HCT116 (cell line): ENCODE measurements at regions not wholly inside any gene's neighbourhood (a gene's known extent, or its start where the extent isn't known, plus 50 kb on each side); places are given as distances from the start of the nearest gene placed in this dataset.
A peak's percentile ranks its signal among the peaks of the same experiment; 100 is the strongest.

ENCODE experiments used
- ATAC-seq: fragments of 200-7000 bp; cut with Tn5 transposase; 2 replicates; pipeline ENCODE4 v1.9.1; 2020; ENCODE audit warnings: mild to moderate bottlenecking, moderate library complexity
- BruUV-seq: library from RNA; stranded (reverse); fragments of 400-500 nt; replicated peaks from 2 replicates; lab custom pipeline; 2021; lab: Mats Ljungman, UMichigan
- CTCF ChIA-PET: fragments of 300-600 bp; sonication (Branson Sonifier 250); formaldehyde crosslinking; loops from one replicate; lab custom pipeline; 2021; ENCODE audit warnings: antibody characterized with exemption; lab: Charles Lee
- POLR2A ChIA-PET: fragments of 300-600, 350-600 bp; sonication (Branson Sonifier 250); formaldehyde crosslinking; loops from one replicate; lab custom pipeline; 2021; ENCODE audit warnings: antibody characterized with exemption; lab: Charles Lee
- RAD21 ChIA-PET, 2 experiments: fragments of 300-600 bp; sonication (Branson Sonifier 250); formaldehyde crosslinking; loops; one replicate each; lab custom pipeline; 2023; ENCODE audit warnings: low total read pairs in 2 of 2; ENCODE audit not compliant: uncharacterized antibody in 2 of 2, unreplicated experiment in 2 of 2, low non-redundant PET in 1 of 2; lab: Charles Lee
- DNase-seq: peaks from one replicate; pipeline ENCODE4 v3.0.0-alpha.2; 2010; ENCODE audit warnings: low read depth, low spot score
- H2AFZ ChIP-seq: fragments of 200-600 bp; shearing (Covaris generic), sonication (generic); 2 replicates; pipeline ENCODE4 v1.6.1; 2017; ENCODE audit warnings: low read depth, mixed run types, mixed read lengths, antibody characterized with exemption, low read length; ENCODE audit not compliant: poor library complexity, severe bottlenecking
- H3K27ac ChIP-seq: 2 replicates; pipeline ENCODE4 v1.5.1; 2012; ENCODE audit warnings: low read depth, low read length
- H3K27me3 ChIP-seq: fragments of 200-600 bp; sonication (generic); 2 replicates; pipeline ENCODE4 v1.6.1; 2016; ENCODE audit warnings: mixed run types, low read length, mixed read lengths; ENCODE audit not compliant: insufficient read depth
- H3K36me3 ChIP-seq, 2 experiments: fragments of 200-500 bp in 1 of 2; fragments of 200-600 bp in 1 of 2; sonication (Bioruptor generic) in 1 of 2; sonication (generic) in 1 of 2; 2 replicates each; pipeline versions ENCODE4 v1.5.1 to v1.6.1; 2014 to 2016; ENCODE audit warnings: low read length in 2 of 2, inconsistent platforms in 1 of 2, mixed read lengths in 1 of 2, mixed run types in 1 of 2; ENCODE audit not compliant: insufficient read depth in 2 of 2, control insufficient read depth in 1 of 2
- H3K4me1 ChIP-seq, 2 experiments: fragments of 200-600 bp in 1 of 2; sonication (generic) in 1 of 2; 2 replicates each; pipeline versions ENCODE4 v1.5.1 to v1.6.1; 2012 to 2017; ENCODE audit warnings: low read length in 2 of 2, inconsistent platforms in 1 of 2, mild to moderate bottlenecking in 1 of 2, mixed read lengths in 1 of 2, mixed run types in 1 of 2, moderate library complexity in 1 of 2; ENCODE audit not compliant: insufficient read depth in 2 of 2, control insufficient read depth in 1 of 2
- H3K4me2 ChIP-seq: fragments of 200-600 bp; sonication (generic); 2 replicates; pipeline ENCODE4 v1.6.1; 2017; ENCODE audit warnings: mixed run types, low read length, mixed read lengths
- H3K4me3 ChIP-seq, 2 experiments: fragments of 200-600 bp in 1 of 2; sonication (generic) in 1 of 2; replicated peaks in 1 of 2; 2 replicates each; pipeline ENCODE4 v1.5.1; 2011 to 2016; ENCODE audit warnings: low read length in 2 of 2, control low read depth in 1 of 2, low read depth in 1 of 2, mild to moderate bottlenecking in 1 of 2, mixed read lengths in 1 of 2, mixed run types in 1 of 2
- H3K79me2 ChIP-seq: fragments of 200-600 bp; sonication (generic); 2 replicates; pipeline ENCODE4 v1.6.1; 2017; ENCODE audit warnings: mild to moderate bottlenecking, mixed run types, low read length, moderate library complexity, mixed read lengths; ENCODE audit not compliant: insufficient read depth
- H3K9ac ChIP-seq: fragments of 200-600 bp; sonication (generic); 2 replicates; pipeline ENCODE4 v1.6.1; 2016; ENCODE audit warnings: low read length, mixed read lengths
- H3K9me2 ChIP-seq: fragments of 200-600 bp; sonication (generic), shearing (Covaris generic); 2 replicates; pipeline ENCODE4 v1.6.1; 2017; ENCODE audit warnings: mixed run types, mild to moderate bottlenecking, moderate library complexity; ENCODE audit not compliant: insufficient read depth
- H3K9me3 ChIP-seq, 2 experiments: fragments of 200-500 bp in 1 of 2; fragments of 200-600 bp in 1 of 2; sonication (Bioruptor generic) in 1 of 2; sonication (generic) in 1 of 2; 2 replicates each; pipeline ENCODE4 v1.6.1; 2014 to 2017; ENCODE audit warnings: low read length in 2 of 2, mixed read lengths in 2 of 2, inconsistent platforms in 1 of 2, low read depth in 1 of 2, mild to moderate bottlenecking in 1 of 2, mixed run types in 1 of 2, moderate library complexity in 1 of 2; ENCODE audit not compliant: control insufficient read depth in 1 of 2, insufficient read depth in 1 of 2
- H4K20me1 ChIP-seq: fragments of 200-600 bp; sonication (generic), shearing (Covaris generic); 2 replicates; pipeline ENCODE4 v1.6.1; 2017; ENCODE audit warnings: mixed run types, mild to moderate bottlenecking, moderate library complexity; ENCODE audit not compliant: insufficient read depth
- CBX3 ChIP-seq: IDR thresholded peaks from 2 replicates; pipeline ENCODE4 v1.6.1; 2012; ENCODE audit warnings: low read depth
- EZH2phosphoT487 ChIP-seq: fragments of 200-600 bp; IDR thresholded peaks from 2 replicates; pipeline ENCODE4 v1.6.1; 2018; ENCODE audit warnings: antibody characterized with exemption, borderline replicate concordance
- FOSL1 ChIP-seq: IDR thresholded peaks from 2 replicates; pipeline ENCODE4 v1.6.1; 2012; ENCODE audit warnings: low read depth
- JUND ChIP-seq: IDR thresholded peaks from 2 replicates; pipeline ENCODE4 v1.6.1; 2012
- RAD21 ChIP-seq: IDR thresholded peaks from 2 replicates; pipeline ENCODE4 v1.6.1; 2012; ENCODE audit warnings: low read depth, mild to moderate bottlenecking
- SIN3A ChIP-seq: IDR thresholded peaks from 2 replicates; pipeline ENCODE4 v1.6.1; 2012; ENCODE audit warnings: low read depth
- SP1 ChIP-seq: IDR thresholded peaks from 2 replicates; pipeline ENCODE4 v1.6.1; 2012; ENCODE audit warnings: low read depth
- ZFX ChIP-seq: fragments of 450-650 bp; IDR thresholded peaks from 2 replicates; pipeline ENCODE4 v1.6.1; 2017
- ZNF274 ChIP-seq: fragments of 200-500 bp; sonication (Bioruptor generic); IDR thresholded peaks from 2 replicates; pipeline ENCODE4 v1.6.1; 2014; ENCODE audit warnings: mild to moderate bottlenecking, low read depth, low read length, inconsistent platforms
- intact Hi-C: fragments of 100-400 bp; cut with micrococcal nuclease; formaldehyde crosslinking; loops from 2 replicates; pipeline ENCODE4 v1.10.0; 2022
- TF ChIP-seq, protein P1 (sequence below): IDR thresholded peaks from 2 replicates; pipeline ENCODE4 v1.6.1; 2012
- TF ChIP-seq, protein P2 (sequence below): IDR thresholded peaks from 2 replicates; pipeline ENCODE4 v1.6.1; 2012
- TF ChIP-seq, protein P3 (sequence below): IDR thresholded peaks from 2 replicates; pipeline ENCODE4 v1.6.1; 2012; ENCODE audit warnings: low read depth

DNA sequence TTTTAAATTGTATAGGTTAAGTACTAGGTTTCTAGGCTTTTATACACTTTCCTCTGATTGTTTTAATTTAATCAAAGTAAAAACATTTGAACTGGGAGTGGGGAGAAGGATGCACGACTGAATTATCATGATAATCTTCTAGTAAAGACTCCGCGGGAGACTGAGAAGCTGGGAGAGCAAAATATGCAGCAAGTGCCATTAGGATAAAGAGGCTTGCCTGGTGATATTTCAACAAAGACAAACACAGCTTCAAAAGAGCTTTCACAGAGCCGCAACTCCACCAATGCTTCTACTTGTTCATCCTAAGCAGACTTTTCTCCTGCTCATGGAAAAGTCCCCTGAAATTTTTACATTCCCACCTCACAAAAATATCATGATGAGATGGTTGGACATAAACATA lies 239.0 kb upstream of the PTBP2 start:
- POLR2A ChIA-PET, result no interaction called here
- H3K4me3 ChIP-seq, result no peak overlapping the region
- no peak overlapping the region for H3K9ac ChIP-seq
- H3K9me2 ChIP-seq, result no peaks in the 10 kb centered on the region
- no peak for ATAC-seq
- BruUV-seq, result no TSS peak
- CTCF ChIA-PET, result no interaction called here
- no peak overlapping the region for H3K27ac ChIP-seq
- H3K36me3 ChIP-seq, result no peaks in the 10 kb centered on the region
- no peaks in the 10 kb centered on the region for H3K27me3 ChIP-seq
- RAD21 ChIA-PET, result no interaction called here
- H3K4me1 ChIP-seq, result no peaks in the 10 kb centered on the region
- TF ChIP-seq RAD21 (no peak), ZFX (no peak)
- TF ChIP-seq, all 23 proteins: peak for 0
- no peak for DNase-seq
- Histone ChIP-seq H3K9me3 (no peaks in the 10 kb centered on the region), H3K79me2 (no peaks in the 10 kb centered on the region), H3K4me2 (no peak overlapping the region), H2AFZ (no peak overlapping the region), H4K20me1 (no peaks in the 10 kb centered on the region)
- intact Hi-C loops, result no loop called here

DNA sequence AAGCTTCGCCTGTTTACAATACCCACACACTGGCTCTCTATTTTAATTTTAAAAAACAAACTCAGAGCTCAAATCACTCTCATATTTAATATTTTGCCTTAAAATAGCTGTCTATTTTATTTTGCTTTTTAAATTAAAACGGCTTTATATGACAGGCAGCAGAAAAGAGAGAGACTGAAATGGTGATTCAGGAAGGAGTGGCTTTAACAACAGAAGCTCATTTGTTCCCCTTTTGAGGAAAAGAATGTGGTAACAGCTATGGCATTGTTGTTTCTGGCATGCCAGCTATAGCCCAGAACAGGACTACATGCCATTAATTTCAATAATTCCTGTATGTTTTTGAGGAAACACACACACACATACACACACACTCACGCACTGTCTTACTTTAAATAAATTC lies 234.2 kb upstream of the PTBP2 start:
- ATAC-seq (no peak), DNase-seq (peak; percentile 13)
- Histone ChIP-seq H2AFZ (no peak overlapping the region), H3K9ac (no peak overlapping the region), H3K4me2 (no peak overlapping the region), H3K4me1 (no peaks in the 10 kb centered on the region), H4K20me1 (no peaks in the 10 kb centered on the region), H3K27ac (no peak overlapping the region), H3K4me3 (no peak overlapping the region)
- no TSS peak for BruUV-seq
- intact Hi-C loops, result no loop called here
- no peak for TF ChIP-seq SIN3A
- no peak for TF ChIP-seq CBX3
- TF ChIP-seq, all 23 proteins: peak for 0
- H3K36me3 ChIP-seq, result no peaks in the 10 kb centered on the region
- no peaks in the 10 kb centered on the region for H3K9me3 ChIP-seq
- RAD21 ChIA-PET, result no interaction called here
- H3K27me3 ChIP-seq, result no peaks in the 10 kb centered on the region
- no peaks in the 10 kb centered on the region for H3K79me2 ChIP-seq
- POLR2A ChIA-PET, result no interaction called here
- H3K9me2 ChIP-seq, result no peaks in the 10 kb centered on the region
- CTCF ChIA-PET, result no interaction called here

DNA sequence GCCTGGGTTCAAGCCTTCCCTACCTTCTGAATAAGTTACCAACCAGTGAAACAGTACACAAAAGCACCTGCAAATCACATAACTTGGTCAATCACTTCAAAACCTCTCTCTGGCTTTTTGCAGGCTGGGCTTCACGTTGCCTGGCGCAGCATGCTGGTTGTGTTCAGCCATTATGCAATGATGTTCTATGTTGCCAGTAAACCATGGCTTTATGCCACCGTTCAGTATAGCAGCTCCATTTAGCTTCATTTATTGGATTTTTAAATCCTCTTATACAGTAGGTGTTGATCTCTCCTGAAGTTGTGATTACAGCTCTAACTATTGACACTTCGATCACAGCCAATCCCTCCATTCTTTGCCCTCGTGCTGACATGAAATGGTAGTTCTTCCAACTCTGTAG lies 233.6 kb upstream of the PTBP2 start:
- no peaks in the 10 kb centered on the region for H3K4me1 ChIP-seq
- no peaks in the 10 kb centered on the region for H3K36me3 ChIP-seq
- DNase-seq (no peak), ATAC-seq (no peak)
- no peak overlapping the region for H3K4me3 ChIP-seq
- no peaks in the 10 kb centered on the region for H3K9me3 ChIP-seq
- RAD21 ChIA-PET, result no interaction called here
- intact Hi-C loops, result no loop called here
- no TSS peak for BruUV-seq
- no peaks in the 10 kb centered on the region for H3K9me2 ChIP-seq
- CTCF ChIA-PET, result no interaction called here
- POLR2A ChIA-PET, result no interaction called here
- no peak overlapping the region for H3K9ac ChIP-seq
- no peak overlapping the region for H3K4me2 ChIP-seq
- no peaks in the 10 kb centered on the region for H3K27me3 ChIP-seq
- no peaks in the 10 kb centered on the region for H4K20me1 ChIP-seq
- no peak overlapping the region for H2AFZ ChIP-seq
- H3K27ac ChIP-seq, result no peak overlapping the region
- H3K79me2 ChIP-seq, result no peaks in the 10 kb centered on the region
- TF ChIP-seq SP1 (no peak), CBX3 (no peak), ZNF274 (no peak), ZFX (no peak), FOSL1 (no peak), EZH2phosphoT487 (no peak), JUND (no peak)
- TF ChIP-seq, protein P1, sequence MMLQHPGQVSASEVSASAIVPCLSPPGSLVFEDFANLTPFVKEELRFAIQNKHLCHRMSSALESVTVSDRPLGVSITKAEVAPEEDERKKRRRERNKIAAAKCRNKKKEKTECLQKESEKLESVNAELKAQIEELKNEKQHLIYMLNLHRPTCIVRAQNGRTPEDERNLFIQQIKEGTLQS, result no peak
- TF ChIP-seq, protein P2, sequence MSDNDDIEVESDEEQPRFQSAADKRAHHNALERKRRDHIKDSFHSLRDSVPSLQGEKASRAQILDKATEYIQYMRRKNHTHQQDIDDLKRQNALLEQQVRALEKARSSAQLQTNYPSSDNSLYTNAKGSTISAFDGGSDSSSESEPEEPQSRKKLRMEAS, result no peak
- TF ChIP-seq, protein P3, sequence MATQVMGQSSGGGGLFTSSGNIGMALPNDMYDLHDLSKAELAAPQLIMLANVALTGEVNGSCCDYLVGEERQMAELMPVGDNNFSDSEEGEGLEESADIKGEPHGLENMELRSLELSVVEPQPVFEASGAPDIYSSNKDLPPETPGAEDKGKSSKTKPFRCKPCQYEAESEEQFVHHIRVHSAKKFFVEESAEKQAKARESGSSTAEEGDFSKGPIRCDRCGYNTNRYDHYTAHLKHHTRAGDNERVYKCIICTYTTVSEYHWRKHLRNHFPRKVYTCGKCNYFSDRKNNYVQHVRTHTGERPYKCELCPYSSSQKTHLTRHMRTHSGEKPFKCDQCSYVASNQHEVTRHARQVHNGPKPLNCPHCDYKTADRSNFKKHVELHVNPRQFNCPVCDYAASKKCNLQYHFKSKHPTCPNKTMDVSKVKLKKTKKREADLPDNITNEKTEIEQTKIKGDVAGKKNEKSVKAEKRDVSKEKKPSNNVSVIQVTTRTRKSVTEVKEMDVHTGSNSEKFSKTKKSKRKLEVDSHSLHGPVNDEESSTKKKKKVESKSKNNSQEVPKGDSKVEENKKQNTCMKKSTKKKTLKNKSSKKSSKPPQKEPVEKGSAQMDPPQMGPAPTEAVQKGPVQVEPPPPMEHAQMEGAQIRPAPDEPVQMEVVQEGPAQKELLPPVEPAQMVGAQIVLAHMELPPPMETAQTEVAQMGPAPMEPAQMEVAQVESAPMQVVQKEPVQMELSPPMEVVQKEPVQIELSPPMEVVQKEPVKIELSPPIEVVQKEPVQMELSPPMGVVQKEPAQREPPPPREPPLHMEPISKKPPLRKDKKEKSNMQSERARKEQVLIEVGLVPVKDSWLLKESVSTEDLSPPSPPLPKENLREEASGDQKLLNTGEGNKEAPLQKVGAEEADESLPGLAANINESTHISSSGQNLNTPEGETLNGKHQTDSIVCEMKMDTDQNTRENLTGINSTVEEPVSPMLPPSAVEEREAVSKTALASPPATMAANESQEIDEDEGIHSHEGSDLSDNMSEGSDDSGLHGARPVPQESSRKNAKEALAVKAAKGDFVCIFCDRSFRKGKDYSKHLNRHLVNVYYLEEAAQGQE, result no peak
